ENCODE measurements at regions not wholly inside any gene's neighbourhood (a gene's known extent, or its start where the extent isn't known, plus 50 kb on each side); places are given as distances from the start of the nearest gene placed in this dataset.

DNA sequence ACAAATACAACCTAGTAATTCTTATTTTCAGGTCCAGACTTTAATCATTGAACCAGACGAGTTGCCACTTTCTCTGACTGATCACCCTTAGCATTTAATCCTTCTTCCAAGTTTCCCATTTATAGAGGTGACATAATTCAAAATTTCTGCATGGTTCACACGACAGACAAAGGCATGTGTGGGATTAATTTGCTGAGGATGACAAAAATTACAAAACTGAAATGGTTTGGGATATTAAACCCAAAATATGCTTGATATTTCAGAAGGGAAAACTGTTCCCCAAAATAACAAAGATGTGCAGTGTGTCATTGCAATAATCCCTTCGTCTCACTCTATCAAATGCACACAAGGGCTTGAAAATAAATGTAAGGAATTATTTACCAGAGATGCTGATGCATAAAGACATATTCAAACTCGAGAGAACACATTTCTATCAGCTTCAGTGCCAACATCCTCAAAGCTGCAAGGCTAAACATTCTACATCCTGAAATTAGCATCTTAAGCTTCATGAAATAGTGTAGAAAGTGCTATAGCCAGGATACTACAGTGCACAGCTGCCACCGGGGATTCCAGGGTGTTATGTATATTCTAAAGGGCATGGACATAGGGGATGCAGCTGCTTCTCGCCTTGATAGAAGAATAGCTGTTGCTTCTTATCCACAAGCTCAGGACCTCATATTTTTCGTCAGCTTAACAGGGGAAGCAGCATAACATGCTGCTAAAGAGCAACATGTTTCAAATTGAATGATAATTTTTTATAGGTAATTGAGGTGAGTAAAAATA, 198.7 kb upstream of the SLITRK1 start:
- DNase-seq (ENCODE audit: low read depth), result no peak
- H3K4me3 ChIP-seq (ENCODE audit: low read depth, low read length), result no peak overlapping the region

DNA sequence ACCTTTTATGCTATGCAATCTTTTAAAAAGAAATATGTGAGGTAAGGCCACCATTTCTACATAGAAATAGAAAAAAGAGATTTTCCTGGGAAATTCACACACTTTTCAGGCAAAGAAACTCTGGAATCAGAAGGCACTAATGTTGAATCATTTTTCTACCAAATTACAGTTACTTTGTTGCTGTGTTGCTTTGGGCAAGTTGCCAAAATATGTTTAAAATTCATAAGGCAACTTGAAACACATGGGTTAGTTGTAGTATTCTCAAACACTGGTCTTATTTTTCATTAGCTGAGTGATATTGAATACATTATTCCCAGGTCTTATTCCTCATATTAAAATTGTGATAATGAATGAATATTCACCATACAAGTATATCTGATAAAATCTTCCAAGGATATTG, 195.0 kb upstream of the SLITRK1 start:
- TF ChIP-seq, protein P1, sequence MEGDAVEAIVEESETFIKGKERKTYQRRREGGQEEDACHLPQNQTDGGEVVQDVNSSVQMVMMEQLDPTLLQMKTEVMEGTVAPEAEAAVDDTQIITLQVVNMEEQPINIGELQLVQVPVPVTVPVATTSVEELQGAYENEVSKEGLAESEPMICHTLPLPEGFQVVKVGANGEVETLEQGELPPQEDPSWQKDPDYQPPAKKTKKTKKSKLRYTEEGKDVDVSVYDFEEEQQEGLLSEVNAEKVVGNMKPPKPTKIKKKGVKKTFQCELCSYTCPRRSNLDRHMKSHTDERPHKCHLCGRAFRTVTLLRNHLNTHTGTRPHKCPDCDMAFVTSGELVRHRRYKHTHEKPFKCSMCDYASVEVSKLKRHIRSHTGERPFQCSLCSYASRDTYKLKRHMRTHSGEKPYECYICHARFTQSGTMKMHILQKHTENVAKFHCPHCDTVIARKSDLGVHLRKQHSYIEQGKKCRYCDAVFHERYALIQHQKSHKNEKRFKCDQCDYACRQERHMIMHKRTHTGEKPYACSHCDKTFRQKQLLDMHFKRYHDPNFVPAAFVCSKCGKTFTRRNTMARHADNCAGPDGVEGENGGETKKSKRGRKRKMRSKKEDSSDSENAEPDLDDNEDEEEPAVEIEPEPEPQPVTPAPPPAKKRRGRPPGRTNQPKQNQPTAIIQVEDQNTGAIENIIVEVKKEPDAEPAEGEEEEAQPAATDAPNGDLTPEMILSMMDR (IDR thresholded peaks at IDR 0.05; ENCODE audit: insufficient read depth, low read length), result no peak
- no peak overlapping the region for H3K4me3 ChIP-seq (ENCODE audit: low read depth, low read length)
- peak; percentile 5 for DNase-seq (ENCODE audit: low read depth)

More for the DNA sequence above, 198.7 kb upstream of the SLITRK1 start:
- TF ChIP-seq, protein P1 (IDR thresholded peaks at IDR 0.05; ENCODE audit: insufficient read depth, low read length), result no peak

DNA sequence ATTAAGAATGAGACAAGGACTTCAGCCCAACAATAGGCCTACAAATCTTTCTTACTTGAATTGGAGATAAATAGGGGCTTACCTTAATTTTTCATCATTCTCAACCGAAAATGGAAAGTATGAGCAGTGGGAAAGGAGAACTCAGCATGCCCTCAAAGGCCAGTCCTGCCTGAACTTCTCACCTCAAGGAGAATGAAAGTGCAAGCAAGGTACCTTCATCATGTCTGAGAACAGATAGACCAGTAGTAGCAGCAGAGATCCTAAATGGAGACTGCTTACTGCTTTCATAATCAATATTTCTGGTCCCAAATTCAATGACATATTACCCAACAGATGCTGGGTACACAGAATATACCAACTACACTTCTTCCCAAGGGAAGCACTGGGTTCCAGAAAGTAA, 194.0 kb upstream of the SLITRK1 start:
- TF ChIP-seq, protein P1 (IDR thresholded peaks at IDR 0.05; ENCODE audit: insufficient read depth, low read length), result no peak
- no peak overlapping the region for H3K4me3 ChIP-seq (ENCODE audit: low read depth, low read length)
- no peak for DNase-seq (ENCODE audit: low read depth)

- H3K4me3 ChIP-seq (ENCODE audit: low read depth, low read length), result no peak overlapping the region
- DNase-seq (ENCODE audit: low read depth), result no peak
- TF ChIP-seq, protein P1 (IDR thresholded peaks at IDR 0.05; ENCODE audit: insufficient read depth, low read length), result no peak
Measured at GRCh38 chr13:84050536-84050935, 168.3 kb upstream of the SLITRK1 start.

GRCh38 chr13:84049443-84050219, 167.4 kb upstream of the SLITRK1 start:
- H3K4me3 ChIP-seq (ENCODE audit: low read depth, low read length), result no peak overlapping the region
- TF ChIP-seq, protein P1 (IDR thresholded peaks at IDR 0.05; ENCODE audit: insufficient read depth, low read length), result no peak
- DNase-seq (ENCODE audit: low read depth), result no peak

DNA sequence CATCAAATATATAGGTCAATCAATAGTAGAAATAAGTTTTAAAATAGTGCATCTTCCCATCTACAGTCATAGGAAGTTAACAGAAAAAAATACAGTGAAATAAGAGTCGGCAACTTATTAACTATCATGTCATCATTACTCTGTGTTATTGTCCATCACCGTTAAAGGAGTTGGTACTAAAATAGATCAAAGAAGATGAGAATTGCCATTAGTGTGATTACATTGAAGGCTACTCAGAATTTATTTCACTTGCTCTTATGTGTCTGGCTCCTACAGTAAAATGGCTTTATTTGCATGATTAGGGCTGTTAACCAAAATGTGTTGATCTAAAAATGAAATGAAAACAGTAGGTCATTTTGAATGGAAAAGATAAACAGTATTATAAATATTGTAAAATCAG, 162.5 kb upstream of the SLITRK1 start:
- DNase-seq (ENCODE audit: low read depth), result no peak
- H3K4me3 ChIP-seq (ENCODE audit: low read depth, low read length), result no peak overlapping the region
- TF ChIP-seq, protein P1 (IDR thresholded peaks at IDR 0.05; ENCODE audit: insufficient read depth, low read length), result no peak

Measured in fibroblast of the aortic adventitia (primary cell).